ENCODE measurements at regions not wholly inside any gene's neighbourhood (a gene's known extent, or its start where the extent isn't known, plus 50 kb on each side); places are given as distances from the start of the nearest gene placed in this dataset.
"Not testable (repeated sequence)": the region's sequence is repeated elsewhere in the genome, so short reads cannot be mapped to it uniquely, and the experiment has no call there.

DNA sequence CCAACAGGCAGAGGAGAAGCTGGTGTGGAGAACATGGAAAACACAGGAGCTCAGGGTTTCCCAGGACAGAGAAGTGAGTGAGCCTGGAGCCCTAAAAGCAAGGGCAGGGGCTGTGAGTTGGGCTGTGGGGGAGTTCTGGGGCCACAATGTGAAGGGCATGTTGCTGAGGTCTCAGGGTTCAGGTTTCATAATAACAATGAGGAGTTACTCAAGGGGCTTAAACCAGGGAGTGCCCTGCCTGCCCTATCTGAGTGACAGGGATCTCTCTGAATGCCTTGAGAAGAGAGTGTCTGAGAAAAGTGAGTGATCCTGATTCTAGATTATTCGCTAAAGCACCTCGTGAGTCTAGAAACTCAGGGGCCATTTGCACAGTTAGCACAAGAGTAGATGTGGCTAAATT lies 129.6 kb downstream of the VPREB1 start:
- DNase-seq: no peak

- no peak for DNase-seq
Measured at GRCh38 chr22:22374579-22374978, 130.0 kb downstream of the VPREB1 start.

DNA sequence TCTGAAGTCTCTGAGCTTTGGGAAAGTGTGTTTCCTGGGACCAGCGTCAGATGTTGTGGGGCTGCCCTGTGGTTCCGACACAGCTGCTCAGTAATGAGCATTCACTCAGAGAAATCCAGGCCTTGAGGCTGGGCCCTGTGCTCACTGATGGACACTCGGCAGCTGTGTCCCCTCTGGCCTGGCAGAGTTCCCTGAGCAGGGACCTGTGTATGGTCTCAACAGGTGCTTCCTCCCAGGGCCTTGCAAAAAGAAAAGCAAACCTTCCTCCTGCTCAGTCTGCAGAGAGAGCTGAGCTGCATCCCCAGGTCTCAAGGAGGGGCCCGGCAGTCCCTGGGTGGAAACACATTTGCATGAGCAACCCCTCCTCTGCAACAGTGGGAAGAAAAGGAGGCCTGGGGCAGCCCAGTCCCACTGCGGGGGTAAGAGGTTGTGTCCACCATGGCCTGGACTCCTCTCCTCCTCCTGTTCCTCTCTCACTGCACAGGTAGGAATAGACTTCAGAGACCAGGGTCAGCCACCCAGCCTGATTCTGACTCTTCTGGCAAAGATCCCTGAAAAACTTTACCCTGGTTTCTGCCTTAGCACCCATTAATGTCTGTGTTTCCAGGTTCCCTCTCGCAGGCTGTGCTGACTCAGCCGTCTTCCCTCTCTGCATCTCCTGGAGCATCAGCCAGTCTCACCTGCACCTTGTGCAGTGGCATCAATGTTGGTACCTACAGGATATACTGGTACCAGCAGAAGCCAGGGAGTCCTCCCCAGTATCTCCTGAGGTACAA lies 131.2 kb downstream of the VPREB1 start:
- no peak for DNase-seq

- no peak for DNase-seq
Measured at GRCh38 chr22:22376352-22376706, 131.7 kb downstream of the VPREB1 start.

DNA sequence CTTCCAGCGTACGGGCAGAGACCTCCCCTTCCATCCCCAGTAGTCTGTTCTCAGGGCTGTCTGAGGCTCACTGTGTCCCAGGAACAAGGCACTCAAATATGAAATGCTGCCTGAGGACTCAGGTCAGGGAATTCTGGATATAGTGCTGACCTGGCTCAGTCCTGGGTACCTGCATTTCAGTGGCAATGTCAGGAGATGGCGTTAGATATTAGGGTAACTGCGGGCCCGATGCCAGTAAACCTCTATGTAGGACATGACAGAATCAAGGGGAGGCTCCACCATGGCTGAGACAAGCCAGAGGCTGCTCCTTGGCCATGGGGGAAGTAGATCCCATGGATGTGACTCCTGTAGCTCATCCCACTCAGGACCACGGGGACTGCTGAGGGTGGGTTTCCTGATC lies 131.7 kb downstream of the ZNF280B start:
- DNase-seq: not testable (repeated sequence)

DNA sequence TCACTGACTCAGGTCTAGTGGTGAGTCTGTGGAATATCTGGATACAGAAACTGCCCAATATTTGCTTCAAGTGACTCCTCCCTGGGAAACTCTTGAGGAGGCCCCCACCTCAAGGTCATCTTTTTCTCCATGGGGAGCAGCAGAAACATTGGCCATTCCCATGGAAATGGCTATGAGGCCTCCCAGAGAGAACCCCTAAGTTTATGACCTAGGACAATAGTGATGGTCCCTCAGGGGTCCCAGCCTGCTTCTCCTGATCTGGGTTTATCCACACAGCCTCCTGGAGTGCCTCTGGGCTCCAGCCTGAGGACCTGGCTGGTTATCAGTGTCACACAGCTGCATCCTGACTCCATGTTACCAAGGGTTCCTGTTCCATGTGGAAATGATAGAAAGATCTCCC lies 131.2 kb downstream of the ZNF280B start:
- DNase-seq: no peak

GRCh38 chr22:22378446-22379415 lies 129.8 kb downstream of the ZNF280B start:
- no peak for DNase-seq

GRCh38 chr22:22380098-22381030 lies 128.2 kb downstream of the ZNF280B start:
- no peak for DNase-seq

DNA sequence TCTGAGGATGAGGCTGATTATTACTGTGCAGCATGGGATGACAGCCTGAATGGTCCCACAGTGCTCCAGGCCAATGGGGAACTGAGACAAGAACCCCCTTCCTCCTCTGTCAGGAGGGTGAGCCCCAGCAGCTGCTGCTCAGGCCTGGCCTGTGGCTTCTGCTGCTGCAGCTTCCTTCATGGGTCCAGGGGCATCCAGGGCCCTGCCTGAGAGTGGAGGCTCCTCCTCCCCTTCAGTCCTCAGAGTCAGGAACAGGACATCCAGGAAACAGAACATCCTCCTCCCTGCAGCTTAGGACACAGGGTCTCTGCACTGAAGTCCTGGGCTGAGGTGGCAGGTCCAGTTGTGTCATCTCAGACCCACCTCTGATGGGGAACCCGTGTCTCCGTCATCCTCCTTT lies 127.2 kb downstream of the ZNF280B start:
- DNase-seq: not testable (repeated sequence)

- no peak for DNase-seq
Measured at GRCh38 chr22:22384267-22384666, 124.3 kb downstream of the ZNF280B start.

DNA sequence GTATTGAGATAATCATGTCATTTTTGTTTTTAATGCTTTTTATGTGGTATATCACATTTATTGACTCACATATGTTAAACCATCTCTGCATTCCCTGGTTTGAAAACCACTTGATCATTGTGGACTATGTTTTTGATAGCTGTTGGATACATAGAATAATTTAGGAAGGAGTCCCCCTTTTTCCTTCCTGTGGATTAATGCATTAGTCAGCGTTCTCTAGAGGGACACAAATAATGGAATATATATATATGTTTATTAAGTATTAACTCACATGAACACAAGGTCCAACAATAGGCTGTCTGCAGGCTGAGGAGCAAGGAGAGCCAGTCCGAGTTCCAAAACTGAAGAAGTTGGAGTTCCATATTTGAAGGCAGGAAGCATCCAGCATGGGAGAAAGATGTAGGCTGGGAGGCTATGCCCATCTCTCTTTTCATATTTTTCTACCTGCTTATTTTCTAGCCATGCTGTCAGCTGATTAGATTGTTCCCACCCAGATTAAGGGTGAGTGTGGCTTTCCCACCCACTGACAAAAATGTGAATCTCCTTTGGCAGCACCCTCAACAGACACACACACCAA lies 123.8 kb downstream of the ZNF280B start:
- no peak for DNase-seq

- DNase-seq: no peak
Measured at GRCh38 chr22:22386602-22387385, 121.7 kb downstream of the ZNF280B start.

DNA sequence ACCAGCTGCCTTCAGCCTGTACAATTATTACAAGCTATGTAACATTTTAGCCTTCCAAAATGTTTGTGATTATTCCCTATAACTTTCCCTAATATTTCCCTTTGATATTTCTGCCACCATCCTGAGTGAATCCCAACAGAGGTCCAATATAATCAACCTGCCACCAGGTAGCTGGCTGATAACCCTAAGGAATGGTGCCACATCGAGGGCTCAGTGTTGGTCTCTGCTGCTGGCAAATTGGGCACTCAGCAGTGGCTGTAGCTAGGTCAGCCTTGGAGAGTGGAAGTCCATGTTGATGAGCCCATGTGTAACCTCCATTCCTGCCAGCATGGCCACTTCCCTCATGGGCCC lies 121.2 kb downstream of the ZNF280B start:
- no peak for DNase-seq

GRCh38 chr22:22388090-22388489 lies 120.5 kb downstream of the ZNF280B start:
- no peak for DNase-seq

GRCh38 chr22:22388494-22388893 lies 120.0 kb downstream of the ZNF280B start:
- no peak for DNase-seq

DNA sequence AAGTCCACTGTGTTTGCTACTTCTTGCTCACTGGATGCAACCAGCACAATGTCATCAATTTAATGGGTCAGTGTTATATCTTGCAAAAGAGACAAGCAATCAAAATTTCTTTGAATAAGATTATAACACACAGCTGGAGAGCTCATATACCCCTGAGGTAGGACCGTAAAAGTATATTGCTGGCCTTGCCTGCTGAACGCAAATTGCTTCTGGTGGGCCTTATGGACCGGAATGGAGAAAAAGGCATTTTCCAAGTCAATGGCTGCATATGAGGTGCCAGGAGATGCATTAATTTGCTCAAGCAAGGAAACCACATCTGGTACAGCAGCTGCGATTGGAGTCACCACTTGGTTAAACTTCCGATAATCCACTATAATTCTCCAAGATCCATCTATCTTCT lies 119.1 kb downstream of the ZNF280B start:
- no peak for DNase-seq

GRCh38 chr22:22390989-22391388 lies 117.6 kb downstream of the ZNF280B start:
- no peak for DNase-seq

GRCh38 chr22:22391543-22391942 lies 117.0 kb downstream of the ZNF280B start:
- no peak for DNase-seq

- DNase-seq: no peak
Measured at GRCh38 chr22:22392131-22392530, 116.4 kb downstream of the ZNF280B start.

DNA sequence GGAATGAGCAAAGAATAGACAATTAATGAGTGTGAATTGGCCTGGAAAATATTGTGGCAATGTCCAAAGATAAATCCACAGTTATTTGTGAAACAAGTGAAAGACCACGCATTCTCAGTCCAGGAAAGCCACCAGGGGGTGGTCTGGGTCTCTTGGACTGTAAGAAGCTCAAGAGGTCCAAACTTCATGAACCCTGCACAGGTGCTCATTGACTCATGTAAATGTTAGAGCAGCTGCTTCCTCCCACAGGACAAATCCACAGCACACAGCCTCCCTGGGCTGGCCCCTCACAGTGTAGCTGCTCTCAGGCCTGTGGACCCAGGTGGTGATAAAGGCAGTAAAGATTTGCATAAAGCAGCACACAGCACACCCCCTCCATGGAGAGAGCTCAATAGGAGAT lies 114.0 kb downstream of the ZNF280B start:
- no peak for DNase-seq

GRCh38 chr22:22395245-22395644 lies 113.3 kb downstream of the ZNF280B start:
- DNase-seq: no peak

Measured in NCI-H187 treated with DMSO at 0.1 percent for 48 hours (cell line).